Left ventricle myocardium inferior (tissue), 1 donor: ENCODE measurements at regions not wholly inside any gene's neighbourhood (a gene's known extent, or its start where the extent isn't known, plus 50 kb on each side); places are given as distances from the start of the nearest gene placed in this dataset.

Experiments
- DNase-seq: peaks from one replicate; pipeline ENCODE4 v3.0.0-alpha.2; 2020
- H3K27ac ChIP-seq: fragments of 200-600 bp; replicated peaks from 2 replicates; pipeline ENCODE4 v1.8.0; 2021
- H3K27me3 ChIP-seq: fragments of 200-600 bp; 2 replicates; pipeline ENCODE4 v1.8.0; 2021; ENCODE audit warnings: low read depth
- H3K36me3 ChIP-seq: fragments of 200-600 bp; 2 replicates; pipeline ENCODE4 v1.8.0; 2021
- H3K4me1 ChIP-seq: fragments of 200-600 bp; 2 replicates; pipeline ENCODE4 v1.8.0; 2021
- H3K4me3 ChIP-seq: fragments of 200-600 bp; 2 replicates; pipeline ENCODE4 v1.8.0; 2021; ENCODE audit warnings: mild to moderate bottlenecking, moderate library complexity
- H3K9me3 ChIP-seq: fragments of 200-600 bp; replicated peaks from 2 replicates; pipeline ENCODE4 v1.8.0; 2021
- intact Hi-C: fragments of 100-400 bp; cut with micrococcal nuclease; formaldehyde crosslinking; loops from one replicate; pipeline ENCODE4 v1.11.0; 2022
- TF ChIP-seq, protein P1 (sequence below): fragments of 200-600 bp; IDR thresholded peaks from 2 replicates; pipeline ENCODE4 v1.8.0; 2021; ENCODE audit warnings: antibody characterized with exemption, mild to moderate bottlenecking, borderline replicate concordance
- donor health status: DM: no; HTN: yes; CAD: no; lungs with severe emphysema.

DNA sequence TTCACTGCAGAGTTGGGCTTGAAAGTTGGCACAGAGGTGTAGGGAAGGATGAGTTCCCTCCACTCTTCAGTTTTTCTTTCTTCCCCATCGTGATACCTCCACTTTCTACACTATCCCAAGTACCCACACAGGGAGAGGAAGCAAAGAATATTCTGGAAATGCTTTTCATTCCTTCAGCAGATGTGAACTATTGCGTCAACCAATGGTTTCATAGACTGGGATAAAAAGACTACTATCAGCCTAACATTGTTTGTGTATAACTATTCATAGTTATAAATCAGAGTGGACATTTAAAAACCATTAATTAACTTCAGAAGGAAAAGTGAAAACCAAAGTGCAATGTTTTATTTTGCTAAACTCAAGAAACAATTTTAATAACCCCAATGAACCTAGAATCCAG lies 63.6 kb upstream of the MAMDC2 start:
- intact Hi-C loops: no loop called here
- TF ChIP-seq, protein P1, sequence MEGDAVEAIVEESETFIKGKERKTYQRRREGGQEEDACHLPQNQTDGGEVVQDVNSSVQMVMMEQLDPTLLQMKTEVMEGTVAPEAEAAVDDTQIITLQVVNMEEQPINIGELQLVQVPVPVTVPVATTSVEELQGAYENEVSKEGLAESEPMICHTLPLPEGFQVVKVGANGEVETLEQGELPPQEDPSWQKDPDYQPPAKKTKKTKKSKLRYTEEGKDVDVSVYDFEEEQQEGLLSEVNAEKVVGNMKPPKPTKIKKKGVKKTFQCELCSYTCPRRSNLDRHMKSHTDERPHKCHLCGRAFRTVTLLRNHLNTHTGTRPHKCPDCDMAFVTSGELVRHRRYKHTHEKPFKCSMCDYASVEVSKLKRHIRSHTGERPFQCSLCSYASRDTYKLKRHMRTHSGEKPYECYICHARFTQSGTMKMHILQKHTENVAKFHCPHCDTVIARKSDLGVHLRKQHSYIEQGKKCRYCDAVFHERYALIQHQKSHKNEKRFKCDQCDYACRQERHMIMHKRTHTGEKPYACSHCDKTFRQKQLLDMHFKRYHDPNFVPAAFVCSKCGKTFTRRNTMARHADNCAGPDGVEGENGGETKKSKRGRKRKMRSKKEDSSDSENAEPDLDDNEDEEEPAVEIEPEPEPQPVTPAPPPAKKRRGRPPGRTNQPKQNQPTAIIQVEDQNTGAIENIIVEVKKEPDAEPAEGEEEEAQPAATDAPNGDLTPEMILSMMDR: no peak
- no peak for DNase-seq
- H3K27ac ChIP-seq: no peak overlapping the region
- peaks cover 8% of the 10 kb centered on the region for H3K4me1 ChIP-seq
- no peaks in the 10 kb centered on the region for H3K36me3 ChIP-seq
- no peak overlapping the region for H3K4me3 ChIP-seq
- no peaks in the 10 kb centered on the region for H3K9me3 ChIP-seq
- no peaks in the 10 kb centered on the region for H3K27me3 ChIP-seq

DNA sequence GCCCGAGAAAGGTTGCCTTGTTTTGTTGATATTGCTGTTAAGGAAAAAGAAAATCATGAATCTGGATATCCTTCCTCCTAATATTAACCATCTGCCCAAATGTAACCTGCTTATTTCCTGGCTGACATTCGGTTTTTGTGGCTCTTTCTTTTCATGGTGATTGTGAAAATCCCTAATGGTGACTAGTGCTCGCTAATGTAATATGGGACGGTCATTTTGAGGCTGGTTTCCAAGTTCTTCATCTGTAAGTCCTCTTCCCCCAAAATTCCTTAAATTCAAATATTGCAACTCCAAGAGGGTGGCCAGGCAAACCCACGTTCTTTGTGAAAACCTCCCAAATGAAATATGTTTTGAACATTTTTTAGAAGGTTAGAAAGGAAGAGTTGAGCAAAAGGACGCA lies 63.1 kb upstream of the MAMDC2 start:
- H3K27me3 ChIP-seq: no peaks in the 10 kb centered on the region
- intact Hi-C loops: no loop called here
- no peaks in the 10 kb centered on the region for H3K36me3 ChIP-seq
- H3K9me3 ChIP-seq: no peaks in the 10 kb centered on the region
- DNase-seq: no peak
- H3K4me3 ChIP-seq: no peak overlapping the region
- TF ChIP-seq, protein P1: no peak
- peaks cover 8% of the 10 kb centered on the region for H3K4me1 ChIP-seq
- no peak overlapping the region for H3K27ac ChIP-seq

DNA sequence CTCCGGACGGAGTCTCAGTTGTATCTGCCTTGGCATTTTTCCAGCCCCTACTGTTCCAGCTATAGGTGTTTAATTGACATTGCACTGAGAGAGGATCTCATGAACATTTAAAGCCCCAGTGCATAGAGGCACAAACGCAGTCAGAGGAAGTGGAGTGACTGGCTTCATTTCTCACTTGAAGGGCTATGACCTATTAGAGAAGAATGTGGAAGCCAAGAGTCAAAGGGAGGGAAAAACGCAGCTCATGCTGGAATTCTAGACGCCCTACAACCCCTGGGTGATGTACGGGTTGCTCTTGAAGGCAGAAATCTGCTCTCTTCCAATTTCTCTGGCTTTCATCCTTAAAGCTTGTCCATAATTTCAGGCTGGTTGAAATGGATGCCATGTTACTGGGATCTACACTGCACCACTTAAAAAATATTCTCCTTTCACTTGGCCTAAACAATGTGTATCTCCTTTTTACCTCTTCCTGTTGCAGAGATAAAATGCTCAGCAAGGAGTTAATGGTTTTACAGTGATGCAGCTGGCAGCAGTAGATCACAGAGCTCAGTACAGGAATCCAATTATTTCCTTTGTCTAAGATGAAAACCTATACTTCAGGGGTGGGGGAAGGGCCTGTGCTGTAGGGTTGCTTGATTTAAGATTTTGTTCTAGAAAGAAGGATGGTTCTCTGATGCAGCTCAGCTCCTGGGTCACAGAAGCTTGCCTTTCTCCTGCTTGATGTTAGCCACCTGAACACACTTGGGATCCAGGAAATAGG lies 61.8 kb upstream of the MAMDC2 start:
- DNase-seq: no peak
- Histone ChIP-seq H3K9me3 (no peaks in the 10 kb centered on the region), H3K4me1 (no peaks in the 10 kb centered on the region), H3K27me3 (no peaks in the 10 kb centered on the region), H3K36me3 (no peaks in the 10 kb centered on the region), H3K27ac (no peak overlapping the region), H3K4me3 (no peak overlapping the region)
- intact Hi-C loops: no loop called here
- TF ChIP-seq, protein P1: no peak

DNA sequence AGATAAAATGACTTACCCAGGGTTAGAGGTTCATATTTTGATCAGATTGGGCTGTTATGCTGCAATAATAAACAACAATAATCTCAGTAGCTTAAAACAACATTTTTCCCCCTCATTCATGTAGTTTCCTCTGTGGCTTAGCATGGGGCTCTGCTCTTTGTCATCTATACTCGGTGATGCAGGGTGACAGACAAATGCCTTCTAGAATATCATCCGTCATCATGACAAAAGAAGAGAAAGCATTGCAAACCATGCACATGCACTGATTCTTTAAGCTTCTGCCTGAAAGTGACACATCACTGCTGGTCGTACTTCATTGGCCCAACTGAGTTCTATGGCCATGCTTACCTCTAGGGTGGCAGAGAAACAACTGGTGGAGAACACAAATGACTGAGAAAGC lies 58.8 kb upstream of the MAMDC2 start:
- Histone ChIP-seq H3K36me3 (no peaks in the 10 kb centered on the region), H3K27me3 (no peaks in the 10 kb centered on the region), H3K27ac (no peak overlapping the region), H3K9me3 (no peaks in the 10 kb centered on the region), H3K4me3 (no peak overlapping the region), H3K4me1 (no peaks in the 10 kb centered on the region)
- intact Hi-C loops: no loop called here
- DNase-seq: no peak
- TF ChIP-seq, protein P1: no peak

DNA sequence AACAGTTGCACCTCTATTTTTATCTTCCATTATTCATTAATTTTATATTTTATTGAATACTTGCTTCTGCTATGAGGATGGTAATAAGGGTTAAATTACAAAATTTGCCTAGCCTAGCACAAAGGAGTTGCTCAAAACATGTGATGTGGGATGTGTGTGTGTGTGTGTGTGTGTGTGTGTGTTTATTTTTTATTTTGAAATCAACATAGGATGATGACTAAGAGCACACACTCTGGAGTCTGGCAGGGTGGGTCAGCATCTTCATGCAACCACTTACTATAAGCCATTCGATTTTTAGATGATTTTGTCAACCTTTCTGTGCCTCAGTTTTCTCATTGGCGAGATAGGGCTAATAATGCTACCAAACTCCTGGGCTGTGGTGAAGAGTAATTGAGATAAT lies 57.7 kb upstream of the MAMDC2 start:
- H3K4me3 ChIP-seq: no peak overlapping the region
- H3K36me3 ChIP-seq: no peaks in the 10 kb centered on the region
- no peaks in the 10 kb centered on the region for H3K9me3 ChIP-seq
- DNase-seq: no peak
- H3K27ac ChIP-seq: no peak overlapping the region
- H3K4me1 ChIP-seq: no peaks in the 10 kb centered on the region
- H3K27me3 ChIP-seq: no peaks in the 10 kb centered on the region
- intact Hi-C loops: no loop called here
- TF ChIP-seq, protein P1: no peak
